H7 (cell line): ENCODE measurements at regions not wholly inside any gene's neighbourhood (a gene's known extent, or its start where the extent isn't known, plus 50 kb on each side); places are given as distances from the start of the nearest gene placed in this dataset.

ENCODE experiments used
- DNase-seq: peaks from one replicate; pipeline ENCODE4 v3.0.0; 2012
- H3K27me3 ChIP-seq: 2 replicates; pipeline ENCODE4 v1.6.0; 2011; ENCODE audit warnings: mild to moderate bottlenecking, low read length; ENCODE audit not compliant: control insufficient read depth, insufficient read depth
- H3K36me3 ChIP-seq: replicated peaks from 2 replicates; pipeline ENCODE4 v1.5.1; 2011; ENCODE audit warnings: low read length; ENCODE audit not compliant: control insufficient read depth, insufficient read depth
- H3K4me3 ChIP-seq: 2 replicates; pipeline ENCODE4 v1.5.1; 2011; ENCODE audit warnings: low read depth, mild to moderate bottlenecking, control low read depth, low read length, moderate library complexity; ENCODE audit not compliant: insufficient read depth

DNA sequence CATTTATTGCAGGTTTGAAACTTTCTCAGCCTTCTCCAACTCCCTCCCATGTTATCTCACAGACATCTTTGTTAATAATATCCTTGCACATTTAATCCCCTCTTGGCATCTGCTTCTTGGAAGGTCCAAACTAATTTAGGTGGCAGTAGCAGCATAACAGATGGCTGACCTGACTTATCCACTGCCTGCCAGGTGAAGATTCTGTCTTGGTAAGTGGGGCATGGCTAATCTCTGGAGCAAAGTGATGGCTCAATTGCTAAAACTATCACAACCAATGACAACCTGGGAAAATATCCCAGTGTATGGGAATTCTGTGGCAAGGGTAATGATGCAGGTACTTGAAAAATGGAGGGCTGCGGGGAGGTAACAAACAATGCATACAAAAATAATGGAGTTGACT, 58.2 kb upstream of the ALG10B start:
- no peaks in the 10 kb centered on the region for H3K36me3 ChIP-seq
- no peaks in the 10 kb centered on the region for H3K27me3 ChIP-seq
- DNase-seq, result no peak
- no peak overlapping the region for H3K4me3 ChIP-seq
